ENCODE measurements at regions not wholly inside any gene's neighbourhood (a gene's known extent, or its start where the extent isn't known, plus 50 kb on each side); places are given as distances from the start of the nearest gene placed in this dataset.
"Not testable (repeated sequence)": the region's sequence is repeated elsewhere in the genome, so short reads cannot be mapped to it uniquely, and the experiment has no call there.

DNA sequence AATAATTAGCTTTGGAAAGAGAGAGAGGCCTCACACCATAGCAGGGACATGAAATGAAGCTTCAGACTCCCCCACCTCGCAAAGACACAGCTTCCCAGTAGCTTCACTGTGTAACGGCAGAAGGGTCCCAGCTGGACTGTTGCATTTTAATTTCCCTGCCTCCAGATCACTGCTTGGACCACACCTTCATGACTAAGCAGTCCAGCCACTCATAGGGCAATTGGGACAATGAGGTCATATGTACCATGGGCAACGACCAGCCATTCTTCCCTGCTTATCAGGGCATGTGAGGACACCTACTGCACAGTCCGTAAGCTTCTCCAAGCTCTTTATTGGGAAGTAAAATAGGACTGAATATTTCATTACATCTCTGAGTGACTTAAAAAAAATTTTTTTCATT is 183.0 kb downstream of the MREG start:
- no peak for DNase-seq

DNA sequence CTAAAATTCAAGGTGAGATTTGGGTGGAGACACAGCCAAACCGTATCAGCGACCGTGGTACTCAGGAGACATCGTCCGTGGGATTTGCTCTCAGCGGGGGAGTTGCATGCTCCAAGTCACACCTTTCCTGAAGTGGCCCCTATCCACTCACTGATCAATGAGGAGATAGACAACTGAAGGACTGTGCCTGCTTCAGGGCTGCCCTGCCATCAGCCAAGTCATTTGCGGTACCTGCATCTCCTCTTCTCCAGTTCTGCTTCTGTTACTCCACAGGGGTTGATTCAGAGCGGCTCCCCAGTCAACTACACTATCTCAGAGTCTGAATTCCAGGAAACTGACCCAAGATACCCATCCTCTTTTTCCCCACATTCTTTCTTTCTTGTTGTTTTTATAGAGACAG is 184.1 kb downstream of the MREG start:
- no peak for DNase-seq

DNA sequence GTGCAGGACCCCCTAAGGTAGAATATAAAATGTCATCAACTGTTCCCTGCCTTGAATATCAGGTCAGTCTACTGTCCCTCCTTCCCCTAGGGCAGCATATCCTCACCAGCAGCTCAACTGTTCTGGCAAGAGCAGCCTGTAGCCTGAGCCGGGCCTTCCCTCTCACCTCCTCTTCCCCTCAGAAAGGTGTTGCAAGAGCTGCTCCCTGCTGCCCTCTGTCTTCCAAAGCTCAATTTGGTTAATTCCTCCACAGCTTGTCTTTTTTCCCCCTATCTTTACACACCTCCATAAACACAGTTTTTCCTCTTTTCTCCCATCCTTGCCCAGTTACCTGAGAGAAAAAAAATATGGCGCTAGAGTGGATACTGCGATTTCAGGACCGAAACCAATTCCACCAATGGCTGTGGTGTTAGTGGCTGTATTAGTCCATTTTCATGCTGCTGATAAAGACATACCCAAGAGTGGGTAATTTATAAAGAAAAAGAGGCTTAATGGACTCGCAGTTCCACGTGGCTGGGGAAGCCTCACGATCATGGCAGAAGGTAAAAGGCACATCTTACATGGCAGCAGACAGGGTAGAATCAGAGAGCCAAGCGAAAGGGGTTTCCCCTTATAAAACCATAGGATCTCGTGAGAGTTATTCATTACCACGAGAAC is 184.7 kb downstream of the MREG start:
- peak; percentile 30 for DNase-seq

DNA sequence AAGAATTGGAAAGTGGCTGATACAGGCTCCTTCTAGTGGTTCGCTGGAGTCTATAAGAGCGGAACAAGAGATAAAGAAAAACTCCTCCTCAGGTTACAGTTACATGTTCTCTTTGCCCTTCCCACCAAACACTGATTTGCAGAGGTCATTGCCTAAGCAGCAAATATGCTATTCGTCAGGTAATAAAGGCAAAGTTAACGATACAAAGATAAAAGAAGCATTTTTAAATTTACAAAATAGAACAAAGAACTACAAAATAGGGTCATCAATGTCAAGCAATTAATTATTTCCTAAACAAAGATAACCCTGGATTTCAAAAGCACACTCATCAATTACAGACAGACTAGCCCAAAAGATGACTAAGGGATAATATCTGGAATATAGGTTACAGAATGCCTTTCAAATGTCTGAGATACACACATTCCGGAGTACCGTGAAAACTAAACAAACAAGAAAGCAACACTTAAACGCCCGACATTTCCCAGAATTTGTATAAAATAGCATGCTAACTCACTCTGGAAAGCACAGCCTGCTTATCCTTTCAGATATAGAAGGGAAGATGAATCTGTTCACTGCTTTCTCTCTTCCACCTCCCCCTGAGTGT is 186.4 kb downstream of the MREG start:
- no peak for DNase-seq

DNA sequence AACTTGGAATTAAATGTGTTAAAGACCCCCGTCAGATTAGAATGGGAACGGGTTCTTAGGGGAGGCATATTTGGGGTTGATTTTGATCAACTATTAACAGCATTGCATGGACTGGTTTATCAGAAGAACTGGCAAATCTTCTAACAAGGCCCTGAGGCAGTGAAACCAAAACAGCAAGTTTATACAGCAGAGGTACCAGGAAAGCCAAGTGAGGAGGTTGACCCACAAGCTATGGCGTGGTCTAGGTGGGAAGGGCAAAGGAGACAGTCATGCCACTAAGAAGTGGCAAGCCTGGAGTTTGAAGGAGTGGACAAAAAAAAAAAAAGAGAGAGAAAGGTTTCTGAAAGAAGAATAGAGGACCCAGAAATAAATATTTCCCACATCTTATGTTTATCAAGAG is 187.0 kb downstream of the MREG start:
- DNase-seq: no peak

DNA sequence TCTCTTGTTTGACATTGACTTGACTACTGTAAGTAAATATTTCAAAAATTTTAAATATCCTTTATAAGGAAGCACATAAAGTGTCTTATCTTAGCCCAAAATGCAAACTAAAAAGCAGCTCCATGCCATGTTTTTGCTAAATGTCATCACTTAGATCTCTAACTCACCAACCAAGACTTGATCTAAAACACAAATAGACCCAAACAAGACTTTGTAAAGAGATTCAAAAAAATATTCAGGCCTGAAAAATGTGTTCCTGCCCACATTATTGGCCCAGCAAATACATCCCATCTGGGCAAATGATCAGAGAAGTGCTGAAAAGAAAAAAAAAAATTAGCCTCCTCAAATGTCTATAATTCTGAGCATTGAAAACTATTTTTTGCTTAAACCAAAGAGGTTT is 187.6 kb downstream of the MREG start:
- DNase-seq: no peak

DNA sequence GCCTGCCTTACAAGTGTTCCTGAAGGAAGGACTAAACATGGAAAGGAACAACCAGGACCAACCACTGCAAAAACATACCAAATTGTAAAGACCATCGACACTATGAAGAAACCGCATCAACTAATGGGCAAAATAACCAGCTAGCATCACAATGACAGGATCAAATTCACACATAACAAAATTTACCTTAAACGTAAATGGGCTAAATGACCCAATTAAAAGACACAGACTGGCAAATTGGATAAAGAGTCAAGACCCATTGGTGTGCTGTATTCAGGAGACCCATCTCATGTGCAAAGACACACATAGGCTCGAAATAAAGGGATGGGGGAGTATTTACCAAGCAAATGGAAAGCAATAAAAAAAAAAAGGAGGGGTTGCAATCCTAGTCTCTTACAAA is 192.1 kb downstream of the MREG start:
- DNase-seq: not testable (repeated sequence)

DNA sequence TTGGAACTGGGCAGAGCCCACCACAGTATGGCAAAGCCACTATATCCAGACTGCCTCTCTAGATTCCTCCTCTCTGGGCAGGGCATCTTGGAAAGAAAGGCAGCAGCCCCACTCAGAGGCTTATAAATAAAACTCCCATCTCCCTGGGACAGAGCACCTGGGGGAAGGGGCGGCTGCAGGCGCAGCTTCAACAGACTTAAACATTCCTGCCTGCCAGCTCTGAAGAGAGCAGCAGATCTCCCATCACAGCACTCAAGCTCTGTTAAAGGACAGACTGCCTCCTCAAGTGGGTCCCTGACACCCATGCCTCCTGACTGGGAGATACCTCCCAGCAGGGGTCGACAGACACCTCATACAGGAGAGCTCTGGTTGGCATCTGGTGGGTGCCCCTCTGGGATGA is 193.6 kb downstream of the MREG start:
- not testable (repeated sequence) for DNase-seq

DNA sequence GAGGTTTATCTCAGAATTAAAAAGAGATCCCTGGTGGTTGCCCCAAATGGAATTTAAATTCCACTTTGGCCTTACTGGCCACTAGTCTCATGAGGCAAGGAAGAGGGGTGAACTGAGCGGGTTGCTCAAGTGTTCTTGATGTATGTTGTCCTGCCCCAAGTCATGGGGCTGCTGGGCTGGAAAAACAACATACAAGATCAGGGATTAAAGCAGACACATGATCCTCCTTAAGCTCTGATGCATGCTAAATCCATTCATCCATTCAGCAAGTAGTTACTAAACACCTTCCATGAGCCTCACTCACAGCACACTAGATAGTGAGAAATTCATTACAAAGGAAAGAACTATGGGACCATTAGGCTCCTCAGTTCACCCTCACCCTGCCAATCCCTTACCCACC is 196.3 kb downstream of the MREG start:
- no peak for DNase-seq

DNA sequence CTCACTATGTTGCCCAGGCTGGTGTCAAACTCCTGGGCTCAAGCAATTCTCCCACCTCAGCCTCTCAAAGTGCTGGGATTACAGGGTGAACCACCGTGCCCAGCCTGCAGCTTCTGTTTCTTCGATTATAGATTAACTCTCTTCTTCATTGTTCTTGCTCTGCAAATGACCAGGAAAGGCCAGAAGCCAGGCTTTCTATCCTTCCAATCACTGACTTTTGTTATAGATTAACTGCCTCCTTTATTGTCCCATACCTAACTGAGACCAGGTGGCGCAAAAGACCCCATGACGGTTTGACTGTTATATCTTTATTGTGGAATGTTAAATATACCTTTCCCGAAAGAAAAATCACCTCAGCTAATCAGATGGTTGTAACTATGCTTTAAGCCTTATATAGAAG is 196.9 kb downstream of the MREG start:
- no peak for DNase-seq

DNA sequence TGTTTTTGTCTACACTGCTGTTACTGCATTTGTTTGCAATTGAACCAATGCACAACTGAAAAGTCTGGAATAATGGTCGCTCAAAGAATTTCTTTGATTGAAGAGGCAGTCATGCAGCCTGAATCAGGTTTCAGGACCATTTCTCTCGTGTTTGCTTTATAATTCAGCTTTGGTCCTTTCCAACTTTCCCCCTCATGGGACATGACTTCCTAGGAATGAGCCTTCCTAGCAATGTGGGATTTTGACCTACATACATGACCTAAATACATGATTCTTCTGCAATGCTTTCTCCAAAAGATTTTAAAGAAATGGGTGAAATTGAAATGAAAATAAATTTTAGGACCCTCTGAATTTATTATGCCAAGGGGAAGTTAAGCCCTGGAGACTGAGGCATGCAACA is 197.4 kb downstream of the MREG start:
- DNase-seq: no peak

DNA sequence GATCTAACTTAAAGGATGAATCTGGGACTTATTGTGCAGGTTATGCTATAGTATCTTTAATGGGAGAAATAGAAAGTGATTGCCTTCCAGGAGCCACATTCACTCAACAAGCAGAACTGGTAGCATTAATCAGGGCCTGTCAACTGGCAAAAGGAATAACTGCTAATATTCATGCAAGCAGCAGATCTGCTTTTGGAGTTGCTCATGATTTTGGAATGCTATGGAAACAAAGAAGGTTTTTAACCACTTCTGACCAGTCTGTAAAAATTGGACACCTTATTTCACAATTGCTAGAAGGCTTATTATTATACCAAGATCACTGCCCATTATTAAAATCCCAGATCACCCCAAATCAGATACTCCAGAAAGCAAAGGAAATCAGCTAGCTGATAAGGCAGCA is 200.4 kb downstream of the MREG start:
- DNase-seq: no peak

DNA sequence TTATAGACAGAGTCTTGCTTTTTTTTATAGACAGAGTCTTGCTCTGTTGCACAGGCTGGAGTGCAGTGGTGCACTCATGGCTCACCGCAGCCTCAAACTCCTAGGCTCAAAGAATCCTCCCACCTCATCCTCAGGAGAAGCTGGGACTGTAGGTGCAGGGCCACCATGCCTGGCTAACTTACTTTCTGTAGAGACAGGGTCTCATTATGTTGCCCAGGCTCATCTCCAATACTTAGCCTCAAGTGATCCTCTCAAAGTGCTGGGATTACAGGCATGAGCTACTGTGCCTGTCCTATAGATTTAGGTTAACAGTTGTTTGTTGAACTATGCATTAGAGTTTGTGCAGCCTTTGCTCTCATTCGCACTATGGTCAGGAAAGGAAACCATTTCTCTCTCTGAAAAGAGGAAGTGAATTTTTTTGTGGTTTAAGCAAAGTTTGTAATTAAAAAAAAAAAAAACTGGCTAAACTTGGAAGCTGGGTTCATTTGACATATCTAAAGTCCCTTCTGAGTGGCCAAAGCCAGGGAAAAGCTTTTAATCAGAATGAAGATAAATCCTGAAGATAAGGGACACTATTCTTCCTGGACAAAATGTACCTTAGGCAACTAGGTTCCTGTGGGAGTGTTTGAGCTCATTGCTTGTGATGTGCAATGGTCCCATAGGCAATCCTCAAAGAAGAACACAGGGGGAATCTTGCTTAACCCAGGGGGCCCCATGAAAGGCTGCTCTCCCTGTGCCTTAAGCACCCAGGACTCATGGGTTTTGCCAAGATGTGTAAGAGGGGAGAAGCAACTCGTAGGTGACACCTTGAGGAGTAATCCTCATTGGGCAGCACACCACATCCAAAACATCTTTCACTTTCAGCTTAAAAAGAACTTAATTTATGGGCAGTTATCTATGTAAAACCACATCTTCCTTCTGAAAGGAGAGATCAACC is 201.7 kb downstream of the MREG start:
- DNase-seq: no peak

DNA sequence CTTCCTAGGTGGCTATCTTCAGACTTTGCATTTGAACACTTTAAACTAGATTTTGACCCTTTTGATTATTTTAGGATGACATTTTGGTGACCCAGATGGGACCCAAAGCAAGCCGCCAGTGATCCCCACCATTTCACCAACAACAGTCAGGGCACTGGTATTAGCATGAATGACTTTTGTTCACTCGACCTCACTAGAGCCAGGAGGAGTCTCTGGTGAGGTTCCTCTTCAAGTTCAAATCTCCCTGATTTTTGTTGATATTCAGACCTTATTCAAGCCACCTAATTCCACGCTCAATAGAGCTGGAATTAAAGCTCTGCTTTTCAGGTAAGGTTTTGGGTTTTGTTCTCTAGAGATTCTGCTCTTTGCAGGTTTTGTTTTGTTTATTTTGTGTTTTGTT is 202.3 kb downstream of the MREG start:
- no peak for DNase-seq

DNA sequence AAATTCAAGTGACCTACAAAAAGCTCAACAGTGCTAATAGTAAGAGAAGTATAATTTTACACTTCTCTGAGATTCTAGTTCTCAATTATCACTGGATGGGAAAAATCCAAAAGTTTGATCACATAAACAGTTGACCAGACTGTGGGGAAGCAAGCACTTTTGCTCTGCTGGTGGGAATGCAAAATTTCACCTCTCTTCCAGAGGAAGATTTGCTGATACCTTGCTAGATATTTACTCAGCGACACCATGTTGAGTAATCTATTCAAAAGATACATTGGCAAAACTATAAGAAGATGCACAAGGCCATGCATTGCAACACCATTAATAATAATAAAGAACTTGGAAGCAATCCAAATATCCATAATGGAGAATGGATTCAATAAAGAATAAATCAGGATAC is 204.4 kb downstream of the MREG start:
- DNase-seq: no peak

DNA sequence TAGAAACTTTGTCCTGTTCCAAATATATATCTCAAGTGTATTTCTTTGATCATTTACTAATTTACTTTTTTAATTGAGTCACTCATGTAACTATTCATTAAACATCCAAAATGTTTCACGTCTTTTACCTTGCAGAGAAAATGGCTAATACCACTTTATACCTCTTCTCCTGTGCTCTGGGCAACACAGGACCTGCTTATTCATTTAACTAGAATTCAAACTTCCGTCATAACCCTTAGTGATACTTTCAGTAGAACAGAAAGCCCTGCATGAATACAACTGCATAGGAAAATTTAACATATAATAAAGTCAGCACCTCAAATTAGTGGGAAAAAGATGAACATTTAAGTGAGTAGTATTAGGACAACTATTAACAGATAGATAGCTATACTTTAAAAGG is 205.2 kb downstream of the MREG start:
- DNase-seq: no peak

DNA sequence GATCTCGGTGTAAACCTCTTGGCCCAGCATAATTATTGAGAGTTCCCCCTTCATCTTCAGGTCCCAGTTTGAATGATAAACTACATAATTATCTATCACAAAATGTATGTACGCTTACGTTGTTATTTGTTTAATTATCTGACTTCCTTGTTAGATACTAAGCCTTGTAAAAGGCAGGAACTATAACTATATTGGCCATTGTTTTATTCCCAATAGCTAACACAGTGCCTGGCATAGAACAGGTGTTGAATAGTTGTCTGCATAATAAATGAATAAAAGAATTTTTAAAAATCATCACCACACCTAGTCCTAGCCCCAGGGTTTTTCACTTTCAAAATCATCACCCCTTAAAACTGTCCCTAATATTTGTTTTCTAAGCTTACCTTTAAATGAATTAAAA is 207.9 kb downstream of the MREG start:
- no peak for DNase-seq

DNA sequence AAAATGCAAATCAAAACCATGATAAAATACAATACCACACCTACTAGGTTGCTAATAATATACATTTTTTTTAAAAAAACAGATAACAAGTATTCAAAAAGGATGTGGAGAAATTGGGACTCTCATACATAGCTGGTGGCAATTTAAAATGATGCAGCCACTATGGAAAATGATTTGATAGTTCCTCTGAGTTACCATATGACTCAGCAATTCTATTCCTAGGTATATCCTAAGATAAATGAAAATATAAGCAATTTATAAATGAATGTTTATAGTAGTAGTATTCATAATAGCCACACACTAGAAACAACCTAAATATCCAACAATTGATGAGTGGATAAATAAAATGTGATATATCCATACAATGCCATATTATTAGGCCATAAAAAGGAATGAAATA is 210.2 kb downstream of the MREG start:
- DNase-seq: no peak

DNA sequence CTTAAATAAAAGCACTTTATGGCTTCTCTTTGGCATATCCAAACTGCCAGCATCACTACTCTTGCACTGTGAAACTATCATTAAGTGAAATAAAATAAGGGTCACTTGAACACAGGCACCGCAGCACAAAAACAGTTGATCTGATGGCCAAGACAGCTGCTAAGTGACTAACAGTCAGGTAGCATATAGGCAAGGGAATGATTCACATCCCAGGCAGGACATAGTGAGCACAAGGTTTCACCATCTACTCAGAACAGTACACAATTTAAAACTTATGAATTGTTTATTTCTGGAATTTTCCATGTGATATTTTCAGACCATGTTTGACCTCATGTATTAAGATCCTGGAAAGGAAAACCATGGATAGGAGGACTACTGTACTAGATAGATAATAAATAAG is 214.2 kb downstream of the MREG start:
- DNase-seq: no peak

DNA sequence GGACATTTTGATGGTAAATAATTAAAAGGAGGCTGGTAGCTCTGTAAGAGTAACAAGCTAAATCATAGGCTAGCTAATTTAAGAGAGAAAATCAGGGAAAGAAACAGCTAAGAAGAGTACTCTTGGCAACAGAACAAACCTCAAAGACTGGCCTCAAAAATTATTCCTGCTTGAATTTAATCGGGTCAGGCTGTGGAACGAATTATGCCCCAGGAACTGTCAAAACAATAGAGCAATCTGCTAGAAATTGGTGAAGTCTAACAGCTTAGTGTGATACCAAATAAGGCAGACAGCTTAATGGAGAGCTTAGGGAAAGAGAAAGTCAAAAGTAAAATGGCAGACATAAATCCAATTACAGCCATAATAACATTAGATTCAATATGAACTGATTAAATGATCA is 215.7 kb downstream of the MREG start:
- no peak for DNase-seq

DNA sequence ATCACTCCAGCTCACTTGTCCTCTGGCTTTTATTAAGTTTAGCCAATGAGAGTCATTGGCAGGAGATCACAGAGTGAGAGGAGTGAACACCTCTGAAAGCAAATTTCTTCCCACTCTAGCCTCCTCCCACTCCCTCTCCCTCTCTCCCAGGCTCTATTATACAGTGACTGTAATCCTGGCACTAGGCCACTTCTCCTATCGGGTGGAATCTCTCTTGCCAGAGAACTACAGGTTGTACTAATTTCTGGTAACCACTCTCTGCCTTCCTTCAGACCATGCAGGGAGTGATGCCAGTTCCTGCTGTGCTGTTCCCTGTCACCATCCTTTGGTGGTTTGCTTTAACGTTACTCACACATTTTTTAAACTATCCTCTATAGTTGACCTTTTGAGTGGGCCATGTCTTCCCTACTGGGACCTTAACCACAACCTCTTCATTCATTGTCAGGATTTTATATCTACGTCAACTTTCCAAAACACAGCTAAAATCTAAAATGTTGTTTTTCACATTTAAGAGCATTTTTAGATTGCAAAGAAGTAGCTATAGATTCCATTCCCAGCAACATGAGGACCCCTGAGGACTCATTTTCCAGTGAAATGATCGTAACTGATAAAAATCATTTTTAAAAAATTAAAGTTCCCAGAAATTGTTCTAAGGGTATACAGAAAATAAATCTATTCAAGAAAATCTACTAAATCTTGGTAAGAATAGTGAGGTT is 217.1 kb downstream of the MREG start:
- no peak for DNase-seq

DNA sequence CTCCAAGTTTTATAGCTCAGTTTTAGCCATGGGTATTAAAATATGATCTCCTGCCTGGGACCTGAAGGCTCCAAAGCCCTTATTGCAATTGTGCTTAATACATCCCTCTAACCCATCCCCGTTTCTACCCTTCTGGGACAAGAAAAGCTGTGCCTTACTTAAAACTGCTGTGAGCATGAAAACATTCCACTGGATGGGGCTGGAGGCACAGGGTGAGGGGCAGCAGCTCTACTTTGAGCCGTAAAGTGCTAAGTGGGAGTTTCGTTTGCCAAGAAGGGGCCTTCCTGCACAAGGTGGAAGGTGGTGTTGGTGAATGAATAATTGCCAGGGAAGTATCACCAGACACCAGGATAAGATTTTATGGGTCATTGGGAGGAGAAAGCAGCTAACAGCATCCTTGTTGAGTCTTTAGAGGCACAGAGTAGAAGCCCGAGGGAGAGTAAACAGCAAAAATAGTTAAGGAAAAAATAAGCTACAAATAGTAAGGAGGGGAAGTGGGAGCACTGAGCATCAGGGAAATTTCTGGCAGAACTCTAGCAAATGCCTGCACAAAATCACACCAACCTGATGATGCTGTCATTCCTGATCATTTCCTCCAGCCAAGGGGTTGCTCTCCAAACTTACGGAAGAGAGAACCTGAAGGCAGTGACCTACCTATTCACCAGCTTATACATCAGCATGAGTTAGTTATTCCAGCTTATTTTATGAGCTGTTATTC is 218.4 kb downstream of the MREG start:
- DNase-seq: no peak
